ENCODE measurements at regions not wholly inside any gene's neighbourhood (a gene's known extent, or its start where the extent isn't known, plus 50 kb on each side); places are given as distances from the start of the nearest gene placed in this dataset.
"Not testable (repeated sequence)": the region's sequence is repeated elsewhere in the genome, so short reads cannot be mapped to it uniquely, and the experiment has no call there.

- peak; percentile 64 for DNase-seq
Measured at GRCh38 chr11:33970984-33971466, 79.1 kb upstream of the LMO2 start.

- no peak for DNase-seq
Measured at GRCh38 chr11:33967451-33967850, 75.6 kb upstream of the LMO2 start.

- no peak for DNase-seq
Measured at GRCh38 chr11:33965032-33965431, 73.2 kb upstream of the LMO2 start.

GRCh38 chr11:33959855-33960400 lies 68.1 kb upstream of the LMO2 start:
- no peak for DNase-seq

GRCh38 chr11:33957304-33957917 lies 65.5 kb upstream of the LMO2 start:
- no peak for DNase-seq

GRCh38 chr11:33956611-33957010 lies 64.7 kb upstream of the LMO2 start:
- no peak for DNase-seq

- DNase-seq = no peak
Measured at GRCh38 chr11:33953289-33953688, 61.4 kb upstream of the LMO2 start.

- no peak for DNase-seq
Measured at GRCh38 chr11:33952805-33953204, 60.9 kb upstream of the LMO2 start.

GRCh38 chr11:33949252-33949913 lies 57.5 kb upstream of the LMO2 start:
- DNase-seq = peak; percentile 87

- peak; percentile 37 for DNase-seq
Measured at GRCh38 chr11:33948494-33948893, 56.6 kb upstream of the LMO2 start.

- not testable (repeated sequence) for DNase-seq
Measured at GRCh38 chr11:33947918-33948317, 56.0 kb upstream of the LMO2 start.

GRCh38 chr11:33946930-33947329 lies 55.1 kb upstream of the LMO2 start:
- DNase-seq = no peak

GRCh38 chr11:33945481-33946268 lies 53.8 kb upstream of the LMO2 start:
- DNase-seq = no peak

GRCh38 chr11:33944693-33945424 lies 53.0 kb upstream of the LMO2 start:
- no peak for DNase-seq

GRCh38 chr11:33944345-33944692 lies 52.4 kb upstream of the LMO2 start:
- no peak for DNase-seq

GRCh38 chr11:33942954-33943353 lies 51.1 kb upstream of the LMO2 start:
- DNase-seq = no peak

- no peak for DNase-seq
Measured at GRCh38 chr11:33941637-33942160, 49.8 kb upstream of the LMO2 start.

All from NCI-H1092 treated with DMSO at 0.1 percent for 48 hours (cell line).